ENCODE measurements at regions not wholly inside any gene's neighbourhood (a gene's known extent, or its start where the extent isn't known, plus 50 kb on each side); places are given as distances from the start of the nearest gene placed in this dataset.

DNA sequence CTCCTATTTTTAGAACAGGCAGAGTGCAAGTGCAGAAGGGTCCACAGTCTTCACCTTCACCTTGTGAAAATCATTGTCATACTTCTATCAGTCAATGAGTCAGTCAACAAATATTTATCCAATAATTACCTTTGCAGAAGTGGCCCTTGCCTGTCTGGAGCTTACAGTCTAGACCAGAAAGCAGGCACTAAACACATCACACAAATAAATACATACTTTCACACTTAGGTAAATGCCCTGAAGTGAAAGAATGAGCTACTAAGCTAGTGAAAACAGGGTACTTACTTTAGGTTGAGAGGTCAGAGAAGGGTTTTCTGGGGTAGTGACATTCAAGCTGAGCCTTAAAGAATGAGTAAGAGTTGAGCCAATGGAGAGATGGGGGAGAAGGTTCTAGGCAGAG, 421.9 kb upstream of the ADAMTSL1 start:
- TF ChIP-seq JUN (IDR thresholded peaks at IDR 0.05) (no peak), RAD21 (conservative IDR thresholded peaks at IDR 0.05 in 1 of 2, IDR thresholded peaks at IDR 0.05 in 1 of 2) (no peak), PHF8 (IDR thresholded peaks at IDR 0.05; ENCODE audit: borderline replicate concordance, low read depth) (no peak), SMC3 (IDR thresholded peaks at IDR 0.05) (no peak), CHD2 (IDR thresholded peaks at IDR 0.05; ENCODE audit: low read length, partially characterized antibody) (no peak)
- TF ChIP-seq, protein P1, sequence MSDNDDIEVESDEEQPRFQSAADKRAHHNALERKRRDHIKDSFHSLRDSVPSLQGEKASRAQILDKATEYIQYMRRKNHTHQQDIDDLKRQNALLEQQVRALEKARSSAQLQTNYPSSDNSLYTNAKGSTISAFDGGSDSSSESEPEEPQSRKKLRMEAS (IDR thresholded peaks at IDR 0.05) = no peak
- TF ChIP-seq, protein P2, sequence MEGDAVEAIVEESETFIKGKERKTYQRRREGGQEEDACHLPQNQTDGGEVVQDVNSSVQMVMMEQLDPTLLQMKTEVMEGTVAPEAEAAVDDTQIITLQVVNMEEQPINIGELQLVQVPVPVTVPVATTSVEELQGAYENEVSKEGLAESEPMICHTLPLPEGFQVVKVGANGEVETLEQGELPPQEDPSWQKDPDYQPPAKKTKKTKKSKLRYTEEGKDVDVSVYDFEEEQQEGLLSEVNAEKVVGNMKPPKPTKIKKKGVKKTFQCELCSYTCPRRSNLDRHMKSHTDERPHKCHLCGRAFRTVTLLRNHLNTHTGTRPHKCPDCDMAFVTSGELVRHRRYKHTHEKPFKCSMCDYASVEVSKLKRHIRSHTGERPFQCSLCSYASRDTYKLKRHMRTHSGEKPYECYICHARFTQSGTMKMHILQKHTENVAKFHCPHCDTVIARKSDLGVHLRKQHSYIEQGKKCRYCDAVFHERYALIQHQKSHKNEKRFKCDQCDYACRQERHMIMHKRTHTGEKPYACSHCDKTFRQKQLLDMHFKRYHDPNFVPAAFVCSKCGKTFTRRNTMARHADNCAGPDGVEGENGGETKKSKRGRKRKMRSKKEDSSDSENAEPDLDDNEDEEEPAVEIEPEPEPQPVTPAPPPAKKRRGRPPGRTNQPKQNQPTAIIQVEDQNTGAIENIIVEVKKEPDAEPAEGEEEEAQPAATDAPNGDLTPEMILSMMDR (IDR thresholded peaks at IDR 0.05) = no peak

Measured in A549 (cell line).